GM19328 (cell line): ENCODE measurements at regions not wholly inside any gene's neighbourhood (a gene's known extent, or its start where the extent isn't known, plus 50 kb on each side); places are given as distances from the start of the nearest gene placed in this dataset.
"Not testable (repeated sequence)": the region's sequence is repeated elsewhere in the genome, so short reads cannot be mapped to it uniquely, and the experiment has no call there.

Source experiments
- ATAC-seq: cut with Tn5 transposase; IDR thresholded peaks from one replicate; pipeline ENCODE4 v1.9.1; 2021; ENCODE audit warnings: mild to moderate bottlenecking, moderate library complexity; ENCODE audit not compliant: unreplicated experiment

GRCh38 chr15:96783746-96784145 is 453.2 kb downstream of the NR2F2 start:
- ATAC-seq = no peak

DNA sequence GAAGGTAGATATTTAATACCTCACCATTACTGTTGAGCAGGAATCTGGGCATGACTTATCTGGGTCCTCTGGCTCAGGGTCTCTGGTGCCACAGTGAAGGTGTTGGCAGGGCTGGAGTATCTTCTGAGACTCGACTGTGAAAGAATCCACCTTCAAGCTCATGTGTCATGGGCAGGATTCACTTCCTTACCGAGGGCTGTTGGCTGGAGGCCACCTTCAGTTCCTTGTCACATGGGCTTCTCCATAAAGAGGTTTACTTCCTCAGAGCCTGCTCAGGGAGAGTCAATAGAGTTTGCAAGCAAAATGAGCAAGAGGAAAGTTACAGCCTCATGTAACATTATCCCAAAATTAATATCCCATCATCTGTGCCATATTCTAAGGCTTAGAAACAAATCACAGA is 459.5 kb downstream of the NR2F2 start:
- ATAC-seq = no peak

DNA sequence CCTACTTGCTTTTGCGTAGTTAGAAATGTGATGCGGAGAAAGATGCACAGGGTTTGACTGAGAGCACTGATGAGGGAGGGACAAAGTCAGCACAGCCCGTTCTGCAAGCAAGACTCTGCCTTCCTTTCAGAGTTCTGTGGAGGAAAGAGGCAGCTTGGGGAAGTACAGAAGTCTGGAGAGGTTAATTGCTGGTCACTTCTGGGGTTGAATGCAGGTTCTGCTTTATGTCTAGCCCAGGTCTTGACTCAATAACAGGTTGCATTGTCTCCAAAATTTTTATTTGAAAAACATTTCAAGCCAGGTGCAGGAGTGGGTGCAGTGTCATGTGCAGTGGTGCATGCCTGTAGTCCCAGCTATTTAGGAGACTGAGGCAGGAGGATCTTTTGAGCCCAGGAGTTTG is 461.7 kb downstream of the NR2F2 start:
- ATAC-seq = no peak

DNA sequence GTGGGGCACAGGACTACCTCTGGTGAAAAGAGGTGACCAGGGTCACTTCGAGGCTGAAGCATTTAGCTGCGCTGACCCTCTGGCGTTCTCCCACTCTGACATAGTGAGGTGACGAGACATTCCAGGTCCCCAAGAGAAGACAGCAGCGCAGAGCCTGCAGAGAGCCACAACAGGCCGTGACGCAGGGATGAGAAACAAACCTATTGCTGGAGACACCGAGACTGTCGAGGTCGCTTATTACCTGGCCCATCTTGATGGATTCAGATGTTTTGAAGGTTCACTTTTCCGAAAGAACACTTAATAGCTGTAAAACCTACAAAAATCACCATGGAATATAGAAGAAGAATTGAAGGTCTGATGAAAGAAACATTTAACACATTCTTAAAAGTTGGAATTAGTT is 466.3 kb downstream of the NR2F2 start:
- no peak for ATAC-seq

- no peak for ATAC-seq
Measured at GRCh38 chr15:96801576-96802150, 471.2 kb downstream of the NR2F2 start.

DNA sequence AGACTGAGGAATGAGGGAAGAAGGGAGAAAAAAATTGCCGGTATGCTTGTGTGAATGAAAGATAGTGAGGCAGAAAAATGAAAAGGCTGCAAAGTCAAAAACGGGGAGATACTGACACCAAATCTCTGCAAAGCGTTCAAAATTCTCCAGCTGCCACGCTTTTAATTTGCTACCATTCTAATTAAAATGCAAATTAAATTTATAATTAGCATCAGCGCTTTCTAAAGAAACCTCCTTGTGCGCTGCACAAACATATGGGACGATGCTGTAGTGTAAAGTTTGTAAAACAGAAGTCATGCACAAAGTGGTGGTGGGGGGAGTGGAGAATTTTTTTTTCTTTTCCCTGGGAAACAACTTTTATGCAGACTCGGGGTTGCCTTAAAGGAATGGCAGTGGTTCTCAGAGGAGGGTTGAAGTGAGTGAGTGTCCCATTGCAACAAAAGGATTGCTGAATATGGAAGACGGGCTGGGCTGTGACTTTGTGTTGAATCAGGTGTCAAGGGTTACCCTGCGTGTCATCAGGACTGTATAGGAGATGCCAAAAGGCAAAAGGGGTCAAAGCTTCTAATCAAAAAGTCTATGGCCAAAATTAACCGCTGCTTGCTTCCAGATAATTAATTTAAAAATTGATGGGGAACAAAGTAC is 472.2 kb downstream of the NR2F2 start:
- no peak for ATAC-seq

DNA sequence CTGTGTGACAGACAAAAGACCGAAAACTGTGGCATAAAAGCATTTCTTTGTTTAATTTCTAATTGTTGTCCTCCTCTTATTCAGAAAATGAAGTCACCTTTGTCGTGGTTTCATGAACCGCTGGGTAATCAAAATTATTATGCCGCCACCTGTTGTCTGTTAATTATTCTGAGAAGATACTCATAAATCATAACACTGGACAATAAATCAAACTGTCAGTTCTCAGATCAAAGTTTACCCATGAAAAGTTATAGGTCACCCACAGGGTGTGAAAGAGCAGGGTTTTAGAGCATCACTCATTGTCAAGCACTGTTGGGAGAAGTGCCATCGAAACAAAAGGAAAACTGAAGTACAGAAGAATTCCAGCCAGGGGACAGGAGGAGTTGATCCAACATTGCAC is 474.3 kb downstream of the NR2F2 start:
- ATAC-seq = no peak

- no peak for ATAC-seq
Measured at GRCh38 chr15:96807361-96807760, 476.9 kb downstream of the NR2F2 start.

- no peak for ATAC-seq
Measured at GRCh38 chr15:96817900-96818299, 487.4 kb downstream of the NR2F2 start.

GRCh38 chr15:96818861-96819260 is 488.4 kb downstream of the NR2F2 start:
- ATAC-seq = no peak

- no peak for ATAC-seq
Measured at GRCh38 chr15:96827981-96828380, 497.5 kb downstream of the NR2F2 start.

- ATAC-seq = no peak
Measured at GRCh38 chr15:96837241-96837970, 506.9 kb downstream of the NR2F2 start.

DNA sequence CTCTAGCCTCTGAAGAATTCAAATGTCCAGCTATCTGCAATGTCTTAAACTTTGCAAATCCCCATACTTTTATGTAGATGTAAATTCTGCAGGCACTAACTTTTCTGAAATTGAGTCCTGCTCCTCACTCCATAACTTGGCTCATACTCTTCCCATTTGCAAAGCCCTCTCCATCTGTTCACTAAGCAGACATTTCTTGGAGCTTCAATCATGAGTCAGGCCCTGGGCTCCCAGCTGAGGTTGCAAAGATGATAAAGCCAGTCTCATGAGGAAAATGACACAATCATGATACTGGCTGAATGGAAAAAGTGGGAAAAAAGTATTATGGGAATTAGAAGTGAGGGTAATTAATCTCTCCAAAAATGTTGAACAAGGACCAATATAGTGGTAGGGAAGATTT is 507.6 kb downstream of the NR2F2 start:
- ATAC-seq = no peak

DNA sequence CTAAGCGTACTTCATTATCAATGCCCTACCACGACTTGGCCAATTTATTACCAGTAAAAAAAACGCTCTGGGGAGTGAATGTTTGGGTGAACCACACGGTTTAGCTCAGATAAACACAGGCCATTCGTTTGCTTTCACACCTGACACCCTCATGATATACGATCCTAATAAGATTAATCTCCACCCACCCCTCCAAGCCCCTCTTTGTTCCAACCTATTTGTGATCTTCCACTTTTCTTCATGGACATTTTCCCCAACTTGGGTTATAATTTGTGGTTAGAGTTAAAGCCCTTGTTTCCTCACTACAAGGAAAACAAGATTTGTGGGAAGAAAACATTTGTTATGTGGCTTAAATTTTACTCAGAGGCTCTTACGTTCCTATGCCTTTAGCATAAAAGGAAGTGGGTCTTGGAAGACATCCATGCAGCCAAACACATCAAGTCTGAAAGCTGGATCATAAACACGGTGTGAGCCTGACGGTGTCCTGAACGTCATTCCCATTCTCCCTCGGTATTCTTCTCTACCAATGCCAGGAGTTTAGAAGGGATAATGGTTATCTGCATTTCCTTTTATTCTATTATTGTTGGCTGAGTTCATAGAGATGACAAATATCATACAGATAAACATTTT is 518.9 kb downstream of the NR2F2 start:
- no peak for ATAC-seq

- ATAC-seq = no peak
Measured at GRCh38 chr15:96851613-96852012, 521.1 kb downstream of the NR2F2 start.

DNA sequence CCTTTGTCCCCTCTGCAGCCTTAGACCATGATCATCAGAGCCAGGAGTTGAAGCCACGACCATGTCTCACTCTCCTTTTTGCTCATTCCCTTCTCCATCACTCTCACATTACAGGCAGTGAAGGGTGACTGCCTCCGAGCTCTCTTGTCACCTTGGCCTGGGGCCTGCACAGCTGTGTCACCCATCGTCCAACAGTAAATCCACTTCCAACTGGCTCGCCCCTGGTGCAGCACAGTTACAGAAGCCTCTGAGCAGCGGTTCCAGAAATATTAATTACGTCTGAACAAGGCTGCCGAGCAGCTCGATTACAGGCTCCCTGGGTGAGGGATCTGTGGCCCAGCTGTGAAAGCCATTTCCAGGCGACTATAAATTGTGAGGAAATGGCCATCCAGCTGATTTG is 528.2 kb downstream of the NR2F2 start:
- ATAC-seq = no peak

DNA sequence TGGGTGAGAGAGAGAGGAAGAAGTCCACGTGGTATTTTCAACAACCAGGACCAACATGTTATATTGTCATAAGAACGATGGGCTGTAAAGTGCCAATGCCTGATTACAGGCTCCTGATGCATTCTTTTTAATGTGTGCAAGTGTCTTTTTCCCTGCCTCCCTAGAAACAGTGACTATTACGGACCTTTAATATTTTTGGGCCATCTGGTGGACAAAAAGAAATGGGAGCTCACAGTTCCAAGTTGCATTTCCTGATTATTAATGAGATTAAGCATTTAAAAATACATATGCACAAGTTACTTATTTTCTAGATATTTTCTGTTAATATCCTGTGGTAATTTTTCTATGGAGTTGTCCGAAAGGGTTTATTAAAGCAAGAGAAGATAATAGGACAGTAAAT is 530.2 kb downstream of the NR2F2 start:
- ATAC-seq = no peak

GRCh38 chr15:96867992-96868391 is 537.5 kb downstream of the NR2F2 start:
- ATAC-seq = no peak

GRCh38 chr15:96869122-96869521 is 538.6 kb downstream of the NR2F2 start:
- ATAC-seq = no peak

GRCh38 chr15:96869790-96870189 is 539.3 kb downstream of the NR2F2 start:
- ATAC-seq = no peak

GRCh38 chr15:96870580-96870979 is 540.1 kb downstream of the NR2F2 start:
- no peak for ATAC-seq

DNA sequence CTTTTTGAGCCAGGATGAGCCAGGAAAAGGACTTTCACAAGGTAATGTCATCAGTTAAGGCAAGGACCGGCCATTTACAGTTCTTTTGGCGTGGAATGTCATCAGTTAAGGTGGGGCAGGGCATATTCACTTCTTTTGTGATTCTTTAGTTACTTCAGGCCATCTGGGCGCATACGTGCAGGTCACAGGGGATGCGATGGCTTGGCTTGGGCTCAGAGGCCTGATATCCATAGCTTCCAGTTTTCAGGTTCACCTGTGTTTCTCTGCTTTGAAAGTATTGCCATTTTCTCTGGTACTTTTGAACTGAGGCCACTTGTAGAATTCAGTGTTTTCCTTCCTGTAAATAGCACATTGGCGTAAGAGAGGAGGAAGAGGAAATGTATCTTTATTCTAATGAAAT is 546.9 kb downstream of the NR2F2 start:
- not testable (repeated sequence) for ATAC-seq
